Hepatocyte (in vitro differentiated cells): ENCODE measurements at regions not wholly inside any gene's neighbourhood (a gene's known extent, or its start where the extent isn't known, plus 50 kb on each side); places are given as distances from the start of the nearest gene placed in this dataset.

Source experiments
- DNase-seq: peaks from one replicate; pipeline ENCODE4 v3.0.0-alpha.2; 2016; ENCODE audit warnings: low spot score
- H2AFZ ChIP-seq: fragments of 200-600 bp; sonication (generic); 2 replicates; pipeline ENCODE4 v1.6.0; 2016; ENCODE audit warnings: antibody characterized with exemption, mild to moderate bottlenecking
- H3K27ac ChIP-seq: fragments of 200-600 bp; sonication (generic); 2 replicates; pipeline ENCODE4 v1.5.1; 2016; ENCODE audit warnings: mild to moderate bottlenecking
- H3K27me3 ChIP-seq: fragments of 200-600 bp; sonication (generic); 2 replicates; pipeline ENCODE4 v1.6.1; 2016
- H3K36me3 ChIP-seq: fragments of 200-600 bp; sonication (generic); replicated peaks from 2 replicates; pipeline ENCODE4 v1.5.1; 2016; ENCODE audit warnings: low read depth; ENCODE audit not compliant: insufficient read depth
- H3K4me1 ChIP-seq: fragments of 200-600 bp; sonication (generic); 2 replicates; pipeline ENCODE4 v1.5.1; 2016; ENCODE audit warnings: mild to moderate bottlenecking, moderate library complexity; ENCODE audit not compliant: insufficient read depth
- H3K4me2 ChIP-seq: fragments of 200-600 bp; sonication (generic); 2 replicates; pipeline ENCODE4 v1.6.0; 2016
- H3K4me3 ChIP-seq: fragments of 200-600 bp; sonication (generic); 2 replicates; pipeline ENCODE4 v1.5.1; 2016; ENCODE audit warnings: mild to moderate bottlenecking
- H3K79me2 ChIP-seq: fragments of 200-600 bp; sonication (generic); 2 replicates; pipeline ENCODE4 v1.6.0; 2017; ENCODE audit warnings: mild to moderate bottlenecking
- H3K9me2 ChIP-seq: fragments of 200-600 bp; sonication (generic); replicated peaks from 2 replicates; pipeline ENCODE4 v1.6.0; 2017; ENCODE audit warnings: mild to moderate bottlenecking; ENCODE audit not compliant: insufficient read depth
- H3K9me3 ChIP-seq: fragments of 200-600 bp; sonication (generic); 2 replicates; pipeline ENCODE4 v1.5.1; 2016; ENCODE audit warnings: low read depth, mild to moderate bottlenecking
- H4K20me1 ChIP-seq: fragments of 200-600 bp; sonication (generic); 2 replicates; pipeline ENCODE4 v1.6.0; 2016; ENCODE audit warnings: mild to moderate bottlenecking; ENCODE audit not compliant: insufficient read depth, poor library complexity, severe bottlenecking
- CTCF ChIP-seq: fragments of 200-600 bp; sonication (generic); IDR thresholded peaks from 2 replicates; pipeline ENCODE4 v1.5.1; 2016; ENCODE audit warnings: antibody characterized with exemption, mild to moderate bottlenecking; ENCODE audit not compliant: poor library complexity
- EZH2 ChIP-seq: fragments of 200-600 bp; sonication (generic); IDR thresholded peaks from 2 replicates; pipeline ENCODE4 v1.6.1; 2016; ENCODE audit warnings: antibody characterized with exemption, mild to moderate bottlenecking, borderline replicate concordance
- EZH2phosphoT487 ChIP-seq: fragments of 200-600 bp; sonication (generic); IDR thresholded peaks from one replicate; pipeline ENCODE4 v1.6.1; 2018; ENCODE audit warnings: antibody characterized with exemption, mild to moderate bottlenecking, low read depth, moderate library complexity; ENCODE audit not compliant: unreplicated experiment, severe bottlenecking
- WGBS: methylation state at CpG from one replicate; pipeline ENCODE4 v1.1.6; 2016; ENCODE audit warnings: low lambda C conversion rate; ENCODE audit errors: missing lambda C conversion rate; 5-methylcytosine and 5-hydroxymethylcytosine counted together

GRCh38 chr4:77445823-77446222 is 159.8 kb upstream of the CXCL13 start:
- Histone ChIP-seq H4K20me1 (no peaks in the 10 kb centered on the region), H2AFZ (no peak overlapping the region), H3K9me3 (no peaks in the 10 kb centered on the region), H3K27me3 (peaks cover 11% of the 10 kb centered on the region), H3K79me2 (no peaks in the 10 kb centered on the region), H3K36me3 (no peaks in the 10 kb centered on the region), H3K4me2 (no peak overlapping the region), H3K4me1 (no peaks in the 10 kb centered on the region), H3K4me3 (no peak overlapping the region), H3K27ac (no peak overlapping the region), H3K9me2 (no peaks in the 10 kb centered on the region)
- no peak for TF ChIP-seq EZH2
- no peak for TF ChIP-seq EZH2phosphoT487
- TF ChIP-seq CTCF = no peak
- no peak for DNase-seq

- H3K27me3 ChIP-seq = peaks cover 11% of the 10 kb centered on the region
- no peaks in the 10 kb centered on the region for H3K36me3 ChIP-seq
- H3K4me3 ChIP-seq = no peak overlapping the region
- H3K79me2 ChIP-seq = no peaks in the 10 kb centered on the region
- H3K4me1 ChIP-seq = no peaks in the 10 kb centered on the region
- H3K9me2 ChIP-seq = no peaks in the 10 kb centered on the region
- no peak for DNase-seq
- H3K27ac ChIP-seq = no peak overlapping the region
- H3K9me3 ChIP-seq = no peaks in the 10 kb centered on the region
- no peak overlapping the region for H2AFZ ChIP-seq
- no peak for TF ChIP-seq EZH2
- no peak for TF ChIP-seq CTCF
- TF ChIP-seq EZH2phosphoT487 = no peak
- H3K4me2 ChIP-seq = no peak overlapping the region
- WGBS = 83% methylated on average over 4 of the region's 4 CpGs
- H4K20me1 ChIP-seq = no peaks in the 10 kb centered on the region
Observed at GRCh38 chr4:77446601-77447000, 159.0 kb upstream of the CXCL13 start.

- Histone ChIP-seq H3K9me3 (no peaks in the 10 kb centered on the region), H3K79me2 (no peaks in the 10 kb centered on the region), H3K4me2 (no peak overlapping the region), H3K4me3 (no peak overlapping the region), H3K27ac (no peak overlapping the region), H3K27me3 (peaks cover 7% of the 10 kb centered on the region), H3K36me3 (no peaks in the 10 kb centered on the region), H4K20me1 (no peaks in the 10 kb centered on the region), H2AFZ (no peak overlapping the region), H3K4me1 (no peaks in the 10 kb centered on the region), H3K9me2 (no peaks in the 10 kb centered on the region)
- TF ChIP-seq EZH2phosphoT487 = no peak
- TF ChIP-seq CTCF = no peak
- TF ChIP-seq EZH2 = no peak
- 90% methylated on average over 2 of the region's 2 CpGs for WGBS
- no peak for DNase-seq
Observed at GRCh38 chr4:77449171-77449570, 156.4 kb upstream of the CXCL13 start.

- Histone ChIP-seq H3K4me3 (no peak overlapping the region), H3K9me2 (no peaks in the 10 kb centered on the region), H3K79me2 (no peaks in the 10 kb centered on the region), H3K4me1 (no peaks in the 10 kb centered on the region), H4K20me1 (no peaks in the 10 kb centered on the region), H2AFZ (no peak overlapping the region), H3K36me3 (no peaks in the 10 kb centered on the region), H3K4me2 (no peak overlapping the region), H3K27me3 (peaks cover 5% of the 10 kb centered on the region), H3K9me3 (no peaks in the 10 kb centered on the region), H3K27ac (no peak overlapping the region)
- DNase-seq = no peak
- TF ChIP-seq CTCF = no peak
- 65% methylated on average over 4 of the region's 4 CpGs for WGBS
Observed at GRCh38 chr4:77450006-77450405, 155.6 kb upstream of the CXCL13 start.
